HL-60/S4 (cell line): ENCODE measurements at regions not wholly inside any gene's neighbourhood (a gene's known extent, or its start where the extent isn't known, plus 50 kb on each side); places are given as distances from the start of the nearest gene placed in this dataset.
"Not testable (repeated sequence)": the region's sequence is repeated elsewhere in the genome, so short reads cannot be mapped to it uniquely, and the experiment has no call there.

Source experiments
- in situ Hi-C: fragments of 300-500 bp; cut with MboI; formaldehyde crosslinking; loops from 2 replicates; pipeline ENCODE4 v1.14.3; 2022; ENCODE audit warnings: low sequenced_read_pairs

DNA sequence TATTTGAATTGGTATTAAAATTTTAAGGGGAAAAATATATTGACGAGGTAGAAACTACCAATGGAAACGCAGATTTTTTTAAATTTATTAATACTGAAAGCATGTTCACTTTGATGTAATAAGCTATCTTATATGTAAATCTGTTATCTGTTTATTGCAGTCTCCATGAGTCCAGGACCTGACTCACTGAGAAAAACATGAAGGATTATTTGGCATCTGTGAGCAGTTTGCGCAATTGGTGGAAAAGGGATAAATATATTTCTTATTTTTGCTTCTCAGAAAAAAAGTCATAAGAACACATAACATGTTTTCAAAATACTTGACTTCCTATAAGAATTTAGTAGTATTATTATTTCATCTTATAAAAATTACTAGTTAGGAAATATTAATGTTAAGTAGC is 561.4 kb downstream of the ADCYAP1 start:
- in situ Hi-C loops: no loop called here

DNA sequence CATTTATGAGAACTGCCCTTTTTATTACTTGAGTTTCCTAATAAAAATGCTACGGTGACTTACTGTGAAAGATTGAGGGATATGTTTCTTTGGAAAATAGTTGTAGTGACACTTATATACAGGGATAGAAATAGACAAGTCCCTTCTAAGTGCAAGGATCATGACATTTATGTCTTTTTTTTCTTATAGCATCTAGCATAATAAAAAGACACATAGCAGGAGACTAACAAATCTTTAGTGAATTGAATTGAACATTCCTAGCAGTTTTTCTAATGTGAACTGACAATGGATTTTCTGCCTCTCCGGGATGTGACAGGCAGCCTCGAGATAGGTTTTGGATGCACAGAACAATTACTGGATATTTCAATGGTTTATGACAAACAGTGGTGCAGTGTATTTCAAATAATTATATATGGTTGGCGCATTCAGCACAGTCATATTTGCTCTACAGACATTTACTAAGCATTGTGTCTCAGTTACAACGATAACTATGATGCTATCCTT is 562.8 kb downstream of the ADCYAP1 start:
- in situ Hi-C loops: no loop called here

- in situ Hi-C loops: no loop called here
These were observed 563.9 kb downstream of the ADCYAP1 start for GRCh38 chr18:1468550-1468949.

DNA sequence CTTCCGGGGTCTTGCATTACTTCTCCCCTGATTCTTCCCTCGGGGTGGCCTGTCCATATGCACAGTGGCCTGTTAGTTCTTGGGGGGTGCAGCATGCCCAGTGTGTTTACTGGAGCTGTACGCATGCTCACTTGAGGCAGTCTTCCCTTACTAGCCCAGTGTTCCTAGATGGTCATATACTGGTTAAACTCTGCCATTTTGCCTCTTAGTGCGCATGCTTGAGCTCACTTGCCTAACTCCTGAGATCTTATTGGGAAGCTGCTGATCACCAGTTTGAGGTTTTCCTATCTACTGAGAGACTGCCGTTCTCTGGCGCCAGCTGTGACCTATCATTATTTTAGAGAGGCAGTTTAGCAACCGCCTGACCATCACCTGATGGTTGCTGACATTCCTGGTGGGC is 571.2 kb downstream of the ADCYAP1 start:
- in situ Hi-C loops: no loop called here

GRCh38 chr18:1480309-1480708 is 575.6 kb downstream of the ADCYAP1 start:
- in situ Hi-C loops: no loop called here

- in situ Hi-C loops: no loop called here
These were observed 576.9 kb downstream of the ADCYAP1 start for GRCh38 chr18:1481577-1481976.

DNA sequence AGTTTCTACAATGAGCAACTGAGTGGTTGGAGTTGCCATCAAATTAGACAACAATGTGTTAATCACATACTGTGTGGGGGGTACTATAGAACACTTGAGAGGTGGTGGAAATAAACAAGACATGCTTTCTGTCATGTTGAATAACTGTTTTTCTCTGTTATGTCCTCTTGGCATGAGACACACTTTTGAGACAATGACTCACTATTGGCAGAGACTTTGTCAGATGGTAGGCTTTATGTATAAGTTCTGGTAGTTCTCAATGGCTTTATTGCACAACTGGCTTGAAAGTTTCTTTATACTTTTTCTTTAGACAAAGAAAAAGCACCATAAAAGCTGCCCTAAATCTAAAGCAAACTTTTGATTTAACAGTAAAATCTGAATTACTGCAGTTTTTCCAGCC is 578.7 kb downstream of the ADCYAP1 start:
- in situ Hi-C loops: no loop called here

- in situ Hi-C loops: no loop called here
These were observed 582.8 kb downstream of the ADCYAP1 start for GRCh38 chr18:1487457-1487856.

DNA sequence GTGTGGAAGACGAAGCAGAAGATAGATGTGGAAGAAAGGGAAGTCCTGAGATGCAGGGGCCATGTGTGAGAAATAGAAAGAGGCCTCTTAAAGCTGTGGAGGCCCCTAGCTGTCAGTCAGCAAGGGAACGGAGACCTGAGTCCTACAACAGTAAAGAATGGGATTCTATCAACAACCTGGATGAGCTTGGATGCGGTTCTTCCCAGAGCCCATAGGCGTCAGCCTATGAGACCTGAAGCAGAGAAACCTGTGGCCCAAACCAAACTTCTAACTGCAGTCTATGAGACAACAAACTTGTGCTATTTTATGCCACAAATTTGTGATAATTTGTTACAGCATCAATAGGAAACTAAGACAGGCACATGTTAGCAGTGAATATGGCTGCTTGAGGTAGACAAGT is 583.7 kb downstream of the ADCYAP1 start:
- in situ Hi-C loops: no loop called here

DNA sequence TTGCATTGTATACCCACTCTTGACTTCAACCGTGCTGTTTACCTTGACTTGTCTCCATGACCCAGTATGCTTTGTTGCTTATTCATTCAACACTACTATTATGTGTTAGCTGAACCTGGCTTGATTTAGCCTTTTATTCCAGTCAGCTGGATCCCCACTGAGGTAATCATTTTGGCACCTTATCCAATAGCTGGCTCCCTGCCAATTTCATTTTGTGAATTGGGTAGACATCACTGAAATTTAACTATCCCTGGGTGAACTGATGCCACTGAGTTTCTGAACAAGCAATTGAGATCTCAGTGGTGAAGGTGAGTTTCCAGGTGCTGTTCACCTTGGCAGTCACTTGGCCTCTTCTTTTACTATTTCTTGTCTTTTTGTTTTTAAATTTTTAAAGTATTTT is 584.3 kb downstream of the ADCYAP1 start:
- in situ Hi-C loops: no loop called here

- in situ Hi-C loops: no loop called here
These were observed 590.7 kb downstream of the ADCYAP1 start for GRCh38 chr18:1495387-1495786.

GRCh38 chr18:1496096-1496495 is 591.4 kb downstream of the ADCYAP1 start:
- in situ Hi-C loops: no loop called here

- in situ Hi-C loops: no loop called here
These were observed 593.5 kb downstream of the ADCYAP1 start for GRCh38 chr18:1498216-1498615.

- in situ Hi-C loops: no loop called here
These were observed 594.6 kb downstream of the ADCYAP1 start for GRCh38 chr18:1499265-1499664.

DNA sequence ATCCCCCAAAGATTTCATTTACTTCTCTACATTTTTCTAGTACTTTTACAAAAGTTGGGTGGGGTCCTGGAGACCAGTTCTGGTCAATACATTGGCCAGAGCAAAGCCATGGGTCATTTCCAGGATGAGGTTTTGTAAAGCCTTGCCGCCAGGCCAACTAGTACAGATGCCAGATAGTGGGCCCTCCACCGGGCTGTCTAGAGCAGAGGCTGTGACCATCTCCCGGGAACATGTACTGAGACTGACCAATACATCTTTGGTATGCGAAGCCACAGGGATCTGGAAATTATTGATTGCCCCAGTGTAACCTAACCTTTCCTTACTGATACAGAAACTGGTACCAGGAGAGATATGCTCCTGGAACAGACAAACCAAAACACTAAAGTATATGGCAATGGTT is 599.2 kb downstream of the ADCYAP1 start:
- in situ Hi-C loops: no loop called here

DNA sequence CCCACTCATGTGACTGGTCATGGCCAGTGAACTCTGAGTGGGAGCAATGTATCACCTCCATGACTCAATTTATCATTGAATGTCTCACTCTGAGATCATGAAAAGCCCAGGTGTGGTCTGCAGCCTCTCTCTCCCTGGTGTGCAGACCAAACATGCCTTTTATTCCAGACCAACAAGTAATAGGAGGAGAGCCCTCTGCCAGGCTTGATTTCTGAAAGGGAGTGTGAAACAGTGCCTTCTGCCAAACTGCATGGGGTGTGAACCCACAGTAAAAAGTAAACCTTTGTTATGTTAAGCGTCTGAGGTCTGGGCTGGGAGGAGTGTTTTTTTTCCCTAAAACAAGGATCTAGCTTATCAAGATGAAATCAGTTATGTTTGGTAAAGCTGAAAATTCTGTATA is 601.2 kb downstream of the ADCYAP1 start:
- in situ Hi-C loops: no loop called here

- in situ Hi-C loops: no loop called here
These were observed 606.0 kb downstream of the ADCYAP1 start for GRCh38 chr18:1510542-1511179.

GRCh38 chr18:1511619-1512311 is 607.1 kb downstream of the ADCYAP1 start:
- in situ Hi-C loops: no loop called here

GRCh38 chr18:1513519-1513918 is 608.8 kb downstream of the ADCYAP1 start:
- in situ Hi-C loops: no loop called here

GRCh38 chr18:1521588-1522248 is 617.0 kb downstream of the ADCYAP1 start:
- in situ Hi-C loops: not testable (repeated sequence)

- in situ Hi-C loops: no loop called here
These were observed 617.6 kb downstream of the ADCYAP1 start for GRCh38 chr18:1522249-1522615.

DNA sequence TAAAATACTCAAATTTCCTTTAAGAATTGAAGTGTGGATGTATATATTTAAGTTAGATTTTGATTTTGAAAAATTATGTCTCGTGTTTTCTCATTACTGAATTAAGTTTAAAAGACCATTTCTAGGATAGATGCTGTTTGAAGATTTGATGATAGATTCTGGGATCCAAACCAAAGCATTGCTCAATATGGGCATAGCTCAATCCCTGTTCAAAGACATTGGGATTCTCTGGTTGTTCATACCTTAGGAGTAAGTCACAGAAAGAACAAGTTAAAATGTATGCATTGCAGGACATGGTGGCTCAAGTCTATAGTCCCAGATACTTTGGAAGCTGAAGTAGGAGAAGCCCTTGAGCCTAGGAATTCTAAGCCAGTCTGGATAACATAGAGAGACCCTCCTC is 622.3 kb downstream of the ADCYAP1 start:
- in situ Hi-C loops: no loop called here
